ENCODE measurements at regions not wholly inside any gene's neighbourhood (a gene's known extent, or its start where the extent isn't known, plus 50 kb on each side); places are given as distances from the start of the nearest gene placed in this dataset.

DNA sequence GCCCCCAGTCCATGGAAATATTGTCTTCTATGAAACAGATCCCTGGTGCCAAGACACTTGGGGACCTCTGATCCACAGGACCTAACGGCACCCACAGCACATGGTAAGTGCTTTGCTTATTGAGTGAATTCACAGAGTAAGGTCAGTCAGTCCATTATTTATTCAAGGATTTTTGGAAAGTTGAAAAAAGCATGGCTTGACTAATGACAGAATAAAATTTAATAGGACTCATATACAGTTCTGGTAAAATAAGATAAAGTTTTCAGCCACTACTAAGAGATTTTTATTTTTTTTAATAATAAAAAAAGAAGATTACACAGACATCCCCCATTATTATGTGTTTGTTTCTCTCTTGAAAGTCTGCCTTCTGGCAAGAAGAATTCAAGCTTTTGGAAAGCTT is 490.6 kb upstream of the HS3ST1 start:
- H3K4me3 ChIP-seq (ENCODE audit: severe bottlenecking), result no peak overlapping the region
- no peak overlapping the region for H3K27ac ChIP-seq (ENCODE audit: poor library complexity, severe bottlenecking)
- ATAC-seq (ENCODE audit: low read depth) (no peak), DNase-seq (ENCODE audit: low spot score) (no peak)
- H3K9me3 ChIP-seq (ENCODE audit: severe bottlenecking), result no peaks in the 10 kb centered on the region
- no peaks in the 10 kb centered on the region for H3K27me3 ChIP-seq (ENCODE audit: insufficient read depth, poor library complexity, severe bottlenecking)
- no peaks in the 10 kb centered on the region for H3K4me1 ChIP-seq (ENCODE audit: insufficient read depth, poor library complexity, severe bottlenecking)
- no peaks in the 10 kb centered on the region for H3K36me3 ChIP-seq (ENCODE audit: low read depth)
- TF ChIP-seq, protein P1, sequence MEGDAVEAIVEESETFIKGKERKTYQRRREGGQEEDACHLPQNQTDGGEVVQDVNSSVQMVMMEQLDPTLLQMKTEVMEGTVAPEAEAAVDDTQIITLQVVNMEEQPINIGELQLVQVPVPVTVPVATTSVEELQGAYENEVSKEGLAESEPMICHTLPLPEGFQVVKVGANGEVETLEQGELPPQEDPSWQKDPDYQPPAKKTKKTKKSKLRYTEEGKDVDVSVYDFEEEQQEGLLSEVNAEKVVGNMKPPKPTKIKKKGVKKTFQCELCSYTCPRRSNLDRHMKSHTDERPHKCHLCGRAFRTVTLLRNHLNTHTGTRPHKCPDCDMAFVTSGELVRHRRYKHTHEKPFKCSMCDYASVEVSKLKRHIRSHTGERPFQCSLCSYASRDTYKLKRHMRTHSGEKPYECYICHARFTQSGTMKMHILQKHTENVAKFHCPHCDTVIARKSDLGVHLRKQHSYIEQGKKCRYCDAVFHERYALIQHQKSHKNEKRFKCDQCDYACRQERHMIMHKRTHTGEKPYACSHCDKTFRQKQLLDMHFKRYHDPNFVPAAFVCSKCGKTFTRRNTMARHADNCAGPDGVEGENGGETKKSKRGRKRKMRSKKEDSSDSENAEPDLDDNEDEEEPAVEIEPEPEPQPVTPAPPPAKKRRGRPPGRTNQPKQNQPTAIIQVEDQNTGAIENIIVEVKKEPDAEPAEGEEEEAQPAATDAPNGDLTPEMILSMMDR (IDR thresholded peaks at IDR 0.05; ENCODE audit: poor library complexity, severe bottlenecking), result no peak

DNA sequence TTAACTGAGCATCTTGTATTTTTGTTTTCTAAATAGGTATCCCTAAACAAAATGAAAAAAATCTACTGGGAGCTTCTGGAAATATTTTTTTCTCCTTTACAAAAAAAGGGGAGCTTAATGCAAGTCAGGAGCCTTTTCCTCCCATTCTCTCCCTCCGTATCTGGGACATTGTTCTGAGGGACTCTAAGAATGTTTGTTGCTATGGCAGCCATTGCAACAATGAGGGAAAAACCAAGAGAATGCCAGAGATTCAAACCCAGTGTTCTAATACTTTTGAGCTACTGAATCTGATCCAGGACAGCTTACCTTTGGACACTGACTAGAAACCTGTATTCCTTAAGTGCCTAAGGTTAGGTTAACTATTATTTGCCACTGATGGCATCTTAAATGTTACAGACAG is 485.7 kb upstream of the HS3ST1 start:
- TF ChIP-seq, protein P1 (IDR thresholded peaks at IDR 0.05; ENCODE audit: poor library complexity, severe bottlenecking), result no peak
- Histone ChIP-seq H3K4me3 (ENCODE audit: severe bottlenecking) (no peak overlapping the region), H3K27ac (ENCODE audit: poor library complexity, severe bottlenecking) (no peak overlapping the region), H3K36me3 (ENCODE audit: low read depth) (no peaks in the 10 kb centered on the region), H3K4me1 (ENCODE audit: insufficient read depth, poor library complexity, severe bottlenecking) (no peaks in the 10 kb centered on the region), H3K27me3 (ENCODE audit: insufficient read depth, poor library complexity, severe bottlenecking) (no peaks in the 10 kb centered on the region), H3K9me3 (ENCODE audit: severe bottlenecking) (no peaks in the 10 kb centered on the region)
- ATAC-seq (ENCODE audit: low read depth), result no peak
- DNase-seq (ENCODE audit: low spot score), result no peak

DNA sequence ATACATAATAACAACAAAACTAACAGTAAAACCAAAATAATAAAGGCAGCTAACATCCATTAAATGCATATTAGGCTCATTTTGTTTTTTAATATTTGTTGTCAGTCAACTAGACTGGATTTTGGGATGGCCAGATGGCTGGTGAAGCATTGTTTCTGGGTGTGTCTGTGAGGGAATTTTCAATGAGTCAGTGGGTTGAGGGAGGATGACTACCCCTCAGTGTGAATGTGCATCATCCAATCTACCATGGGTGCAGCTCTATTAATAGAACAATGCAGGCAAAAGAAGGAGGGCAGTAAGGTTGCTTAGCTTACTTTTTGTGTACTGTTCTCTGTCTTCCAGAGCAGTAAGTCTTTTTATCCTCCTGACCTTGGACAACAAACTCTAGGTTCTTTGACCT is 484.2 kb upstream of the HS3ST1 start:
- Histone ChIP-seq H3K4me3 (ENCODE audit: severe bottlenecking) (no peak overlapping the region), H3K27me3 (ENCODE audit: insufficient read depth, poor library complexity, severe bottlenecking) (no peaks in the 10 kb centered on the region), H3K27ac (ENCODE audit: poor library complexity, severe bottlenecking) (no peak overlapping the region), H3K9me3 (ENCODE audit: severe bottlenecking) (no peaks in the 10 kb centered on the region), H3K36me3 (ENCODE audit: low read depth) (no peaks in the 10 kb centered on the region), H3K4me1 (ENCODE audit: insufficient read depth, poor library complexity, severe bottlenecking) (no peaks in the 10 kb centered on the region)
- DNase-seq (ENCODE audit: low spot score) (no peak), ATAC-seq (ENCODE audit: low read depth) (peak; percentile 81)
- TF ChIP-seq, protein P1 (IDR thresholded peaks at IDR 0.05; ENCODE audit: poor library complexity, severe bottlenecking), result no peak

DNA sequence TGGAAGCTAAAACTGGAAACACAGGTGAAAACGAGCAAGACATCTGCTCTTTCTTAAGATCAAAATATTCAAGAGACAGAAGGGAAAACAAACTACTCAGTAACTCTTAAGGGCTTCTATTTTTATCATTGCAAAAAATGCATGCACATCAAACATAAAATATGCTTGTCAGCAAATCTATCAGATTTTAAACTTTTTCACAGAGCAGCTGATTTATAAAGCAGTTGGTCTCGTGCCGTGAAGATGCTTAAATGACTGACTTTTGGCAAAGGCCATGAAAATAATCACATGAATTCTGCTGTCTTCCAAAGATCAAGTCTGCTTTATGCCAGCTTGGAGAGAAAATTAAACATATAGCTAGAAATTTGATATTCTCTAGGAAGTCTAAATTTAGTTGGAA is 482.1 kb upstream of the HS3ST1 start:
- ATAC-seq (ENCODE audit: low read depth) (no peak), DNase-seq (ENCODE audit: low spot score) (no peak)
- Histone ChIP-seq H3K27ac (ENCODE audit: poor library complexity, severe bottlenecking) (no peak overlapping the region), H3K27me3 (ENCODE audit: insufficient read depth, poor library complexity, severe bottlenecking) (no peaks in the 10 kb centered on the region), H3K36me3 (ENCODE audit: low read depth) (no peaks in the 10 kb centered on the region), H3K9me3 (ENCODE audit: severe bottlenecking) (no peaks in the 10 kb centered on the region), H3K4me1 (ENCODE audit: insufficient read depth, poor library complexity, severe bottlenecking) (no peaks in the 10 kb centered on the region), H3K4me3 (ENCODE audit: severe bottlenecking) (no peak overlapping the region)
- TF ChIP-seq, protein P1 (IDR thresholded peaks at IDR 0.05; ENCODE audit: poor library complexity, severe bottlenecking), result no peak

DNA sequence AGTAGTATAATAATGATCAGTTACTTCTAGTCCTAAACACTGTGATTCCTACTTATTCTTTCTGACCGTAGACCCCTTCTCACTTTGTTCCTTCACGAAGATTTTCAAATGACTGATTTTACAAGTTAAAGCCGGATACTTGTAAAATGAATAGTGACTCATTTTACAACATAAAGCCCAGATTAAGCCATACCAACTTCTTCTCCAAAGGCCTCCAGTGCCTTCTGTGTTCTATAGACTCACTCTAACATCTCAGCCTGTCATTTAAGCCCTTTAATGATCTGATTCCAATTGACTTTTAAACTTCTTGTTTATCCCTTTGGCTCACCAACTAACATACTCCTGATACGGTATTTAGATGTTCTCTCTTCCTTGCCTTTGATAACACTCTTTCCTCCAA is 480.0 kb upstream of the HS3ST1 start:
- H3K27me3 ChIP-seq (ENCODE audit: insufficient read depth, poor library complexity, severe bottlenecking), result no peaks in the 10 kb centered on the region
- no peaks in the 10 kb centered on the region for H3K9me3 ChIP-seq (ENCODE audit: severe bottlenecking)
- no peak overlapping the region for H3K4me3 ChIP-seq (ENCODE audit: severe bottlenecking)
- no peaks in the 10 kb centered on the region for H3K4me1 ChIP-seq (ENCODE audit: insufficient read depth, poor library complexity, severe bottlenecking)
- no peak for ATAC-seq (ENCODE audit: low read depth)
- TF ChIP-seq, protein P1 (IDR thresholded peaks at IDR 0.05; ENCODE audit: poor library complexity, severe bottlenecking), result no peak
- no peak overlapping the region for H3K27ac ChIP-seq (ENCODE audit: poor library complexity, severe bottlenecking)
- no peaks in the 10 kb centered on the region for H3K36me3 ChIP-seq (ENCODE audit: low read depth)
- no peak for DNase-seq (ENCODE audit: low spot score)

Measured in RWPE2 (cell line).